Lower leg skin (tissue), 3 donors: ENCODE measurements at regions not wholly inside any gene's neighbourhood (a gene's known extent, or its start where the extent isn't known, plus 50 kb on each side); places are given as distances from the start of the nearest gene placed in this dataset.

Experiments
- CTCF ChIP-seq, 3 donors: fragments of 450-650 bp; IDR thresholded peaks; one replicate each; pipeline ENCODE4 v1.5.1; 2016; ENCODE audit warnings: antibody characterized with exemption in 3 of 3, mild to moderate bottlenecking in 3 of 3, moderate library complexity in 2 of 3
- POLR2A ChIP-seq, 2 donors: fragments of 450-650 bp; IDR thresholded peaks; one replicate each; pipeline ENCODE4 v1.6.1; 2016 to 2017; ENCODE audit warnings: antibody characterized with exemption in 2 of 2, mild to moderate bottlenecking in 1 of 2, moderate library complexity in 1 of 2

- no peak for TF ChIP-seq CTCF (IDR thresholded peaks at IDR 0.05)
- TF ChIP-seq POLR2A (IDR thresholded peaks at IDR 0.05), result no peak
Observed at GRCh38 chr1:166721145-166721544, 118.1 kb upstream of the POGK start.
